ENCODE measurements at regions not wholly inside any gene's neighbourhood (a gene's known extent, or its start where the extent isn't known, plus 50 kb on each side); places are given as distances from the start of the nearest gene placed in this dataset.

DNA sequence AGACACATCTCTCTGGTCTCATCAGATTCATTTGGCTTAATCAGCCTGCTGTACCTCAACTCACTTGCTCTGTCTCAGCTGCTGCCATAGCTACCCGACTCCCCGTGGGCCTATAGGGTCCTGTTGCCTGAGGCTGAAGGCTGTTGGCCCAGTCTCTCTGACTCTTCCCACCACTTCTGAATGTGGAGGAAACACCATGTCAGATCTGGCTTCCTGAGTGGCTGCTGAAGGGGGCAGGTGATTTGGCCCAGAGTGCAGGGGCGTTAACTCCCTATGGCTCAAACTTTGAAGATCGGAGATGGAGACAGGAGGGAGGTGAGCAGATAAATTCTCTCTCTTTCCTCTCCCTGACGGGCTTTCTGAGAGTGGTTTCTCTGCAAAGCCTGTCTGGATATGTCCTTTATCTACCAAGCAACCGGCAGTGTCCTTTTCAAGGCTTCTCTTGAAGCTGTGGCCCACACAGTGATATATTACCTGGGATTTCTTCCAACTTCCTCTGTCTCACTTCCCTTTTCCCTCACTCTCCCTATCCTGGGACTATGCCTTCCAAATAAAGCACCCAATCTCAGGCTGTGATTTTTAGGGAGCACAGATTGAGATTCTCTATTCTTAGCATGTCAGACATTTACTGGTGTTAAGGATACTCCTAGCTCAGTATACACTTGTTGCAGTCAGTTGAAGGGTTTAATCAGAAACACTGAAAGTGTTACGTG, 334.9 kb upstream of the TBC1D5 start:
- Histone ChIP-seq H3K27me3 (ENCODE audit: insufficient read depth, low read length) (no peaks in the 10 kb centered on the region), H3K4me3 (ENCODE audit: low read length) (no peak overlapping the region), H3K9me3 (ENCODE audit: low read depth, low read length) (no peaks in the 10 kb centered on the region), H3K4me1 (ENCODE audit: insufficient read depth, low read length) (no peaks in the 10 kb centered on the region)

DNA sequence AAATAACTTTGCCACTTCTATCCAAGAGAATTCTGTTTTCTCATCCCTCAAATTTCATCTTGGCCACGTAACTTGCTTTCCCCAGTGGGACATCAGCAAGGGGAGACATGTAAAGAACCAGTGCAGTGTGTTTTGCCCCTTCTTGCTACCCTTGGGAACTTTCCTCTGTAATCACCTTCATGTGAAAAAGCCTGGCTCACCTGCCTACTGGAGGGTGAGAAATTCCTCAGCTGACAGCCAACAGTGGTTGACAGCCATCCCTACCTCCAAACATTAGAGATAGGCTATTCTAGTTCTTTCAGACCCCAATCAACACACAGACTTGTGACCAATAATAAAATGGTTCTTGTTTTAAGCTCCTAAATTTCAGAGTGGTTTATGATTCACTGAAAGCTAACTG, 333.9 kb upstream of the TBC1D5 start:
- Histone ChIP-seq H3K9me3 (ENCODE audit: low read depth, low read length) (no peaks in the 10 kb centered on the region), H3K4me3 (ENCODE audit: low read length) (no peak overlapping the region), H3K27me3 (ENCODE audit: insufficient read depth, low read length) (no peaks in the 10 kb centered on the region), H3K4me1 (ENCODE audit: insufficient read depth, low read length) (no peaks in the 10 kb centered on the region)

DNA sequence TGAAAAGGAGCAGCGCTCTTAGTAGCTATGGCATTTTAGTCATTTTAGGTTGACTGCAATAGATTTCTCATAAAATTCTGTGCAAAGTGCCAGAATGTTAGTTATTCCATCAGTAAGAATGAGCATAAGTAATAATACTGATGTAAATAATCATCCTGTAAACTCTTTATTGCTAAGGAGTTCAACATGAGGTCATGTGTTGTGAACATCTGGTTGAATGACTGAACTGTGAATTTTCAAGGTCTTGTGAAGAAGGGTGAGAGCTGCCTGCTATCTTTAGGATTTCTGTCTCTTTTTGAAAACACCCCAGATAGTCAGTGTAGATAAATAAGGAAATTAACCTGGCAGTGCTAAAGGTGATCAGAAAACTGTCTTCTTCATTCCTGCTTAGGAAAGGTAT, 333.4 kb upstream of the TBC1D5 start:
- Histone ChIP-seq H3K9me3 (ENCODE audit: low read depth, low read length) (no peaks in the 10 kb centered on the region), H3K4me1 (ENCODE audit: insufficient read depth, low read length) (no peaks in the 10 kb centered on the region), H3K4me3 (ENCODE audit: low read length) (no peak overlapping the region), H3K27me3 (ENCODE audit: insufficient read depth, low read length) (no peaks in the 10 kb centered on the region)

DNA sequence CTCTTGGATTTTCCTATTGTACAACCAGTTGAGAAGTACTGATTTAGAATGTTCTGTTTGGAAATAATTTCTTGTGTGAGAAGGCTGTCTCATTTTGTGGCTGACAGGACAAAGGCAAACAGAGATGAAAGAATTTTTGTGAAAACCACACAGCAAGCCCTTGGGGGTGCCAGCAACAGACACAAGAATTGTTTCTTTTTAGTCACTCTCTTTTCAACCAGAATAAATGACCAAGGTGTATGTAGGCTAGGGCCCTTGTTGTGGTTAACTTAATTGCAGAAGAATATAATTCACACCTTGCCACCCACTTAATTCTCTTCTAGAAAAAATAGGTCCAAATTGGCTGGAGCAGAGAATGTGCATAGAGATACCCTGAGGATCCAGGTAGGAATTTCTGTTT, 329.4 kb upstream of the TBC1D5 start:
- no peak overlapping the region for H3K4me3 ChIP-seq (ENCODE audit: low read length)
- H3K4me1 ChIP-seq (ENCODE audit: insufficient read depth, low read length), result no peaks in the 10 kb centered on the region
- H3K27me3 ChIP-seq (ENCODE audit: insufficient read depth, low read length), result no peaks in the 10 kb centered on the region
- no peaks in the 10 kb centered on the region for H3K9me3 ChIP-seq (ENCODE audit: low read depth, low read length)

DNA sequence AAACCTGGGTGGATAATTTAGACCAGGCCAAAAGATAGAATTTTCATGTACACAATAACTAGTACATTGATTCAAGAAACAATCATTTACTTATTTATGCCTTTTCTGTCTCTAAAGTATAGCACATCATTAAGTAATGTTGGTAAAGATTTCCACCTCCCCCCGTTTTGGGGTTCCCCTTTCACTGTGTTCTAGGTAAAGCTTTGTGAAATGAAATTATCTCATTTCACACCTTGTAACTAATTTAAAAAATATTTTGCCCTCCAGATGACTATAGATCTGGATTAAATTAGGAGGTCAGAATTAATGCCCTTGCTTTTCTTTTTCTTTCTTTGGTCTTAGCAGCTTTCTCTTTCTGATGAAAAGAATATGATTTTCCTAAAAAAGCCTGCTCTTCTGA, 328.5 kb upstream of the TBC1D5 start:
- H3K27me3 ChIP-seq (ENCODE audit: insufficient read depth, low read length), result no peaks in the 10 kb centered on the region
- H3K9me3 ChIP-seq (ENCODE audit: low read depth, low read length), result no peaks in the 10 kb centered on the region
- H3K4me3 ChIP-seq (ENCODE audit: low read length), result no peak overlapping the region
- H3K4me1 ChIP-seq (ENCODE audit: insufficient read depth, low read length), result no peaks in the 10 kb centered on the region

DNA sequence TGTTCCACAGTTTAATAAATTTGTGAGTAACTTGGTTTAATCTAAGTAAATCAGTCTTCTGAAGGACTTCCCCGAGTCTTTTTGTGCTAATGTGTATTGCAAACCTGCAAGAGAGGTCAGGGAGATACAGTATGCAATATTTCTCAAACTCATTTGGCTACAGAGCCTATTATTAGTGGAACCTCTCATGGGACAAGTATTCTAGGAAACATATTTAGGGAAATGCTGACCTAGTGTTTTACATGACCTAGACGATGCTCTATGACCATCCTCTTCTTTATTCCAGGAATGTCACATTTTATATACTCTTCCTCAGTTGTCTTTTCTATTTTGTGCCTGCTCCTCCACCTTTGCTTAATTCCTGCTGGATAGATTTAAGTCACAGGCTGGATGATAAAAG, 327.8 kb upstream of the TBC1D5 start:
- no peak overlapping the region for H3K4me3 ChIP-seq (ENCODE audit: low read length)
- no peaks in the 10 kb centered on the region for H3K27me3 ChIP-seq (ENCODE audit: insufficient read depth, low read length)
- H3K4me1 ChIP-seq (ENCODE audit: insufficient read depth, low read length), result no peaks in the 10 kb centered on the region
- no peaks in the 10 kb centered on the region for H3K9me3 ChIP-seq (ENCODE audit: low read depth, low read length)

DNA sequence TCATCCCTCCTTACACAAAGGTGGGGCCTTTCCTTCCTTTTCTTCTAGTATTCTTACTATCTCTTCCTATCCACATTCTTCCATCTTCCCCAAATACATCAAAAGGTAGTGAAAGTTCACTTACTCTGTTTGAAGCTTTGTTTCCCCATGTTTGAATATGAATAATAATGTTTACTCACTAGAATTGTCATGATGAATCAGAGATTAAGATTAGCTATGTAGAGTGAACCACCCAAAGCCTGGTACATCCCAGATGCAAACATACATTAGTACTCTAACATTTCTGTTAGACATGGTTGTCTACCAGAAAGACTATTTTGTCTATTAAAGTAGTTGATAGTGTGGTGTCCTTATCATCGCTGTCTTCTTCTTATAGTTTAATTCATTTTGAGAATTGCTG, 327.1 kb upstream of the TBC1D5 start:
- H3K4me1 ChIP-seq (ENCODE audit: insufficient read depth, low read length), result no peaks in the 10 kb centered on the region
- H3K9me3 ChIP-seq (ENCODE audit: low read depth, low read length), result no peaks in the 10 kb centered on the region
- no peaks in the 10 kb centered on the region for H3K27me3 ChIP-seq (ENCODE audit: insufficient read depth, low read length)
- no peak overlapping the region for H3K4me3 ChIP-seq (ENCODE audit: low read length)

DNA sequence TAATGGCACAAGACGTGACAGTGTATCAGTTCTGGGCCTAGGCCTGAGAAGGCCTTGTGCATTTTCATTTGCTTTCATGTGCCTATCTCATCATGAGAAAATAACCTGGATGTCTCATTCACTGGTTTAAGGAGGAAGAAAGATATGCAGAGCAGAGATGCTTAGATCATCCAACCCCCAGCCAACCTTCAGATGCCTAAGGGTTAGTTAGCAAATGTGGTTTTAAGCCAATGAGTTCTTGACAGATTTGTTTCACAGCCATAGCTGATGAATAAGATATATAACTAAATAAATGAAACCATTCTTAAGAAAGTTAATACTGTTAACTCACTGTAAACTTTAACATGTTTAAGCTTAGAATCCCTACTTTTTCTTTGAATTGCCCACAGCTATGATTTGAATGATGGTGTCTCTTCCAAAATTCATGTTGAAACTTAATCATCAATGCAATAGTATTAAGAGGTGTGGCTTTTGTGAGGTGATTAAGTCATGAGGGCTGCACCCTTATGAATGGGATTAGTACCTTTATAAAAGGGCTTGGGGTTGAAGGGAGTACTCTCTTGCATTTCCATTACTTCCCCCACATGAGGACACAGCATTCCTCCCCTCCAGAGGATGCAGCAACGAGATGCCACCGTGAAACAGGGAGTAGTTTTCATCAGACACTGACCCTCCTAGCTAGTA, 324.6 kb upstream of the TBC1D5 start:
- H3K9me3 ChIP-seq (ENCODE audit: low read depth, low read length), result no peaks in the 10 kb centered on the region
- no peak overlapping the region for H3K4me3 ChIP-seq (ENCODE audit: low read length)
- no peaks in the 10 kb centered on the region for H3K4me1 ChIP-seq (ENCODE audit: insufficient read depth, low read length)
- no peaks in the 10 kb centered on the region for H3K27me3 ChIP-seq (ENCODE audit: insufficient read depth, low read length)

DNA sequence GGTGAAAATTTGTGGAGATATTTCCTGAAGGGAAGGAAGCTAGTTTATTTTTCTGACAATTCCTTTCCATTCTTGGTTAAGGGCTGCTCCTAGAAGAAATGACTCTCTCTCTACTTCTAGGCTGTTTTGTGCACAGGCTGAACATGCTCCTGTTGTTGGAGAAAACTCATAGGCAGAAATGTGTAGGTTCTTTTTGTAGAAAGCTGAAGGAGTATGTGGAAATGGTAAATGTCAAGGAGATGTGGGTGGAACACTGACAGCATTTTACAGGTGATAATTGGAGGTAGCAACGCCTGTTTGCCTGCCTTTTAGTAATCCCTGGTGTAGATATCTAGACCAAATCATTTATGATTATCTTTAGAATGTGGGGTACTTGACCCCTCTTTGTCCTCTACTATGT, 322.2 kb upstream of the TBC1D5 start:
- Histone ChIP-seq H3K4me1 (ENCODE audit: insufficient read depth, low read length) (no peaks in the 10 kb centered on the region), H3K27me3 (ENCODE audit: insufficient read depth, low read length) (no peaks in the 10 kb centered on the region), H3K9me3 (ENCODE audit: low read depth, low read length) (no peaks in the 10 kb centered on the region), H3K4me3 (ENCODE audit: low read length) (no peak overlapping the region)

DNA sequence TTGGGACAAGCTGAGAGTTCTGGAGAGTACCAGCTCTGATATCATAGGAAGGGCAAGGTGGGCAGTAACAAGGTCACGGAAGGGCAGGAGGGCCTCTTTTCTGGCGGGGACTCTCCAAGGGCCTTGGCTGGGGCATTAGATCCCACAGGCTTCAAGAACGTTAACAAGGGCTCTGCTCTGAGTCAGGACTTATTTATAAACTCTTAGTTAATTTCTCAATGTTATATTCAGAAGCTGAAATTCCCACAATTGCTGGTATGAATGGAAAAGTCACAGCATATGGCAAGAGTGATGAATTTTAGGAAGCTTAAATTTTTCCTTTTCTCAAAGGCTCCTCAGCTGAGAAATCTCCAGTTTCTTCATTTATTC, 320.2 kb upstream of the TBC1D5 start:
- H3K4me3 ChIP-seq (ENCODE audit: low read length), result no peak overlapping the region
- H3K27me3 ChIP-seq (ENCODE audit: insufficient read depth, low read length), result no peaks in the 10 kb centered on the region
- no peaks in the 10 kb centered on the region for H3K9me3 ChIP-seq (ENCODE audit: low read depth, low read length)
- H3K4me1 ChIP-seq (ENCODE audit: insufficient read depth, low read length), result no peaks in the 10 kb centered on the region

DNA sequence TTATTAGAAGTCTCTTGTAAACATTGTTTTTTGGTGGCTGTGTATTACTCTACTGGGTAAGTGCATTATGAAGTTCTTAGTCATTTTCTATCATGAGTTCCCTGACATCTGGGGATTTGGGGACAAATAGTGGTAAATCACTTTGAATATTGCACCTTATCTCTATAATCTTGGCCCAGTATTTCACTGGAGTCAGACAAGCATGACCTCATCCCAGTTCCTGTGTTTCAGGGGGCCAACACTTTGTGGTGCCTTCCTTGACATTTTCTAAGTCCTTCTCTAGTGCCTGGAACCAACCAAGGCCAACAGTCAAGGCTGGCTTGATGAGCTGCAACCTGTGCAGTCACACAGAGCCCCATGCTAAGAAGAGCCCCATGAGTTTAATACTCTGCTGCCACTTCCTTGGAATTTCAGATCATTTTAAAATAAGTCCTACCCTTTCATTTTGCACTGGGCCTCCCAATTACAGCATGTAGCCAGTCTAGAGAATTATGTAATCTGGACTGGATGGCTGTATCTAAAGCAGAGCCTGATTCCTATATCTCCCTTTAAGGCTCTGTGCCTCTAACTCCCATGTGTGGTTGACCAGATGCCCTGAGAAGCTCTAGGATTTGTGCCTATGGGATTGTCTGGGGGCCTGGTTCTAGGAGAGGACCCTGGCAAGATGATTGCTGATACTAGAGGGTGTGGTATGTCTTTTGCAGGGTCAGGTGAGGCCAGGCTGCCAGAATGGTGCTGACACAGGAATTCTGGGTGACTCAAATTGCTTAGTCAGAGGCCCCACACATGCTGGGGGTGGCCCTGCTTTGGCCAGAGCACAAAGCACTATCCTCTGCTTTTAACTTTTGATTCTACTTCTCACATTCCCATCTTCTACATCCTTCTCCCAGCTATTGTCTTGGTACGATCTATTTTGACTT, 319.6 kb upstream of the TBC1D5 start:
- Histone ChIP-seq H3K27me3 (ENCODE audit: insufficient read depth, low read length) (no peaks in the 10 kb centered on the region), H3K4me3 (ENCODE audit: low read length) (no peak overlapping the region), H3K9me3 (ENCODE audit: low read depth, low read length) (no peaks in the 10 kb centered on the region), H3K4me1 (ENCODE audit: insufficient read depth, low read length) (no peaks in the 10 kb centered on the region)

DNA sequence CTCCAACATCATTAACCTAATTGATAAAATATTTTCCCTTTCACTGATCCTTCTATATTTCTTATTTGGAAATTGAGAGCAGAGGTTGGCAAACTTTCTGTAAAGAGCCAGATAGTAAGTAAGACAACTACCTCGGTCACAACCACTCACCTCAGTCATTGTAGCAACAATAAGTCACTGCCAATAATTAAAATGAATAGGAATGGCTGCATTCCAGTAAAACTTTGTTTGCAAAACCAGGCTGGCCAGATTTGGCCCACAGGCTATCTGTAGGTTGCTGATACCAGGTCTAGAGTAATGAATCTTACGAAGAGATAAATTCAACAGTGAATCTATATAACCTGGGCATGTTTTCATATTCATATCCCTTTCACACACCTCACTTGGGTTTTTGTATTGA, 316.2 kb upstream of the TBC1D5 start:
- no peaks in the 10 kb centered on the region for H3K4me1 ChIP-seq (ENCODE audit: insufficient read depth, low read length)
- peaks cover 17% of the 10 kb centered on the region for H3K9me3 ChIP-seq (ENCODE audit: low read depth, low read length)
- H3K27me3 ChIP-seq (ENCODE audit: insufficient read depth, low read length), result no peaks in the 10 kb centered on the region
- no peak overlapping the region for H3K4me3 ChIP-seq (ENCODE audit: low read length)

DNA sequence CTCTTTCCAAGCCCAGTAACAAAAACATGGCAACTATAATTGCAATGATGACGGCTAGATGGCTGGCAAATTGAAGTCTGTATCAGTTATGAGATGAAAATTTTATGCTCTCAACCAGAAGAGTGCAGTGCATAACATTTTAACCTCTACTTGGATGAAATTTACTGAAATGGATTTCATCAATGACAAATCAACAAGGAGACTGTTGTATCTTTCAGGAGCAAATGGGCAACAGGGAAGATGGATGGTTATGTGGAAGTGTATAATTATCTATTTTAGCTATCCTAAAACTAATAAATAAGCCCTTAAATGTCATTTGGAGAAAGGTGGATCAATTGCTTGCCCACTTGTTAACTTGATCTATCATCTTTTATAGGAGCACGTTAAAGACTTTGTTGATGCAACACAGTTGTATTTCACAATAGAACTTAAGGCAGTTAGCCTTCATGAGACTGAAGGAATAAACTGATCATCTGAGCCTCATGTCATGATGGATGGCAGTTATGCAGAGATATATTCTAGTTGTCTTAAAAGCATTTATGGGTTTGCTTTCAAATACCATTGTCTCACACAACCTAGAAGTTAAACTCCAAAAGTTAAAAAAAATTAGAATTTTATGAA, 315.1 kb upstream of the TBC1D5 start:
- Histone ChIP-seq H3K9me3 (ENCODE audit: low read depth, low read length) (peaks cover 17% of the 10 kb centered on the region), H3K27me3 (ENCODE audit: insufficient read depth, low read length) (no peaks in the 10 kb centered on the region), H3K4me3 (ENCODE audit: low read length) (no peak overlapping the region), H3K4me1 (ENCODE audit: insufficient read depth, low read length) (no peaks in the 10 kb centered on the region)

DNA sequence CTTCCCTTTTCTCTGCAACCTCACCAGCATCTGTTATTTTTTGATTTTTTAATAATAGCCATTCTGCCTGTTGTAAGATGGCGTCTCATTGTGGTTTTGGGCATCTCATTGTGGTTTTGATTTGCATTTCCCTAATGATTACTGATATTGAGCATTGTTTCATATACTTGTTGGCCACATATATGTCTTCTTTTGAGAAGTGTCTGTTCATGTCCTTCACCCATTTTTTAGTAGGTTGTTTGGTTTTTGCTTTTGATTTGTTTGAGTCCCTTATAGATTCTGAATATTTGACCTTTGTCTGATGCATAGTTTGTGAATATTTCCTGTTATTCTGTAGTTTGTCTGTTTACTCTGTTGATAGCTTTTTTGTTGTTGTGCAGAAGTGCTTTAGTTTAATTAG, 312.2 kb upstream of the TBC1D5 start:
- Histone ChIP-seq H3K9me3 (ENCODE audit: low read depth, low read length) (peaks cover 17% of the 10 kb centered on the region), H3K4me3 (ENCODE audit: low read length) (no peak overlapping the region), H3K4me1 (ENCODE audit: insufficient read depth, low read length) (no peaks in the 10 kb centered on the region), H3K27me3 (ENCODE audit: insufficient read depth, low read length) (no peaks in the 10 kb centered on the region)

DNA sequence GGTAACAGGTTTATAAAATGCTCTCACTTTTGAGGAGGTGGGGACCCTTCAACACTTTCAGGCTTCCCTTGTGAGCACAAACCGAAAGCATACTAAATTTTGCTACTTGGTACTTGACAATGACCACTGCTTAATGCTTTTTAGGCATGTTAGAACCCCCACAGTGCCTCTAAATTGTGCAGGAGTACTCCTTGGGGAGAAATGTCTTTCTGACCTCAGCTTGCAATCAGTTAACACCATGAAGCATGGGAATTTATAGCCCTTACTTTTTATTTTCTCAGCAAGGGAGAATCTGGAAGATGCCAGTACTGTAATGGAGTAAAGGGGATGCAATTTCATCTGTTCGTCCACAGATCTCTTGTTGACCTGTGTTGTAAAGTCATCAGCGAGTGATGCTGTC, 308.9 kb upstream of the TBC1D5 start:
- Histone ChIP-seq H3K27me3 (ENCODE audit: insufficient read depth, low read length) (no peaks in the 10 kb centered on the region), H3K9me3 (ENCODE audit: low read depth, low read length) (peaks cover 17% of the 10 kb centered on the region), H3K4me1 (ENCODE audit: insufficient read depth, low read length) (no peaks in the 10 kb centered on the region), H3K4me3 (ENCODE audit: low read length) (no peak overlapping the region)
